Activated CD4-positive, alpha-beta T cell treated with anti-CD3 and anti-CD28 coated beads, Interleukin-2, amount 10 ng/mL, durations not matched to agents 24 days and 14 days (primary cell): ENCODE measurements at regions not wholly inside any gene's neighbourhood (a gene's known extent, or its start where the extent isn't known, plus 50 kb on each side); places are given as distances from the start of the nearest gene placed in this dataset.

Experiments
- DNase-seq: peaks from one replicate; pipeline ENCODE4 v3.0.0; 2022
- H3K27ac Mint-ChIP-seq: one replicate; pipeline ENCODE4 v1.8.0; 2022; ENCODE audit warnings: mild to moderate bottlenecking, mixed read lengths
- H3K27me3 Mint-ChIP-seq: one replicate; pipeline ENCODE4 v1.8.0; 2022; ENCODE audit warnings: mixed read lengths
- H3K36me3 Mint-ChIP-seq: one replicate; pipeline ENCODE4 v1.8.0; 2022; ENCODE audit warnings: low read depth, mild to moderate bottlenecking, mixed read lengths
- H3K4me1 Mint-ChIP-seq: one replicate; pipeline ENCODE4 v1.8.0; 2021; ENCODE audit warnings: mixed read lengths
- H3K4me3 Mint-ChIP-seq: one replicate; pipeline ENCODE4 v1.8.0; 2022; ENCODE audit warnings: mild to moderate bottlenecking, moderate library complexity, mixed read lengths
- H3K9me3 Mint-ChIP-seq: one replicate; pipeline ENCODE4 v1.8.0; 2021; ENCODE audit warnings: mixed read lengths
- intact Hi-C: fragments of 100-400 bp; cut with micrococcal nuclease; formaldehyde crosslinking; loops from one replicate; pipeline ENCODE4 v1.15.1; 2023

DNA sequence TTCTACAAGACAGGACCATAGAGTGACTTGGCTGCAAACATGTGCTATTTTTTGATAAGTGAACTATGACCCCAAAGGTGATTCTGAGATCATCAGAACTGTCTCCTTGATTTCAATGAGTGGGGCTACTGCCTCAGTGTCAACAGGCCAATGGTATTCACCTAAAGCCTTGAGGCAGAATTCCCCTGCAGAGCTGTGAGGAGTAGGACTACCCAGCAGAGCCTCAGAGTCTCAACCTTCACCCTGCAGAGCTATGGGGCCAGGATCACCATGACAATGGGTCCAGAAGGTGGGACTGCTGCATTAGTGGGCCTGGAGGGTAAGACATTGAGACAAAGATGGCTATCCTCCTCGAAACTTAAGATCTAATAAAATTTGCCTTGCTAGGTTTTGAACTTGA lies 1668.2 kb upstream of the SLC39A10 start:
- DNase-seq: no peak
- Mint-ChIP-seq H3K27me3 (no peaks in the 10 kb centered on the region), H3K36me3 (no peaks in the 10 kb centered on the region), H3K27ac (no peak overlapping the region), H3K4me3 (no peak overlapping the region), H3K4me1 (no peaks in the 10 kb centered on the region), H3K9me3 (no peaks in the 10 kb centered on the region)
- intact Hi-C loops: no loop called here

DNA sequence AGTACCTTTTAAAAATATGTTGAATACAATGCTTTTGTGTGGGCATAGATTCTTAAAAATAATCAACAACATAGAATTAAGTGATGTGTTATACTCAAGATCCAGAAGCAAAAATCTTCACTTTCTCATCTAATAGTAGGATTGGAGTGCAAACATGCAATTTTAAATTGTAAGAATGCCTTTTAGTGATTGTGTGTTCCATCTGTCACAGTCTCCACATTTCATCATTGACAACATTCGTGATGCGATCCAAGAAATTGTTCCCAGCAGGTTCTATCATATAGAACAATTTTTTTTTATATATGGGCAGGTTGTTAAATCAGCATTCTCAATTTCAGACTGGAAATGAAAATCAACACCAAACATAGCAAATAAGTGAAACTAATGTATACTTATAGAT lies 1671.8 kb upstream of the SLC39A10 start:
- no peak overlapping the region for H3K27ac Mint-ChIP-seq
- no peaks in the 10 kb centered on the region for H3K36me3 Mint-ChIP-seq
- no peak overlapping the region for H3K4me3 Mint-ChIP-seq
- DNase-seq: no peak
- intact Hi-C loops: no loop called here
- H3K4me1 Mint-ChIP-seq: no peaks in the 10 kb centered on the region
- H3K27me3 Mint-ChIP-seq: no peaks in the 10 kb centered on the region
- no peaks in the 10 kb centered on the region for H3K9me3 Mint-ChIP-seq

DNA sequence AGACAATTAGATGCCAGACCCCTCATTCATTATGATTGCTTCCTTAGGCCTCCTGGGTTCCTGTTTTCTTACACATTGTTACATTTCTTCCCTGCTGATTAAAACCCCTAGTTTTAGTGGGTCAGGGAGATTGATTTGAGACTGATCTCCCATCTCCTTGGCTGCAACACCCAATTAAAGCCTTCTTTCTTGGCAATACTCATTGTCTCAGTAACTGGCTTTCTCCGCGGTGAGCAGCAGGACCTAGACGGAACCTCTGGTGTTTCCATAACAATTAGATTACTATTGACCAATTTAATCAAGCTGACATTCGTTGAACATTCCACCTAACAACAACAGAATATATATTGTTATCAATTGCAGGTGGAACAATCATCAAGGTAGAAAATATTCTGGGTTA lies 1676.4 kb upstream of the SLC39A10 start:
- no peaks in the 10 kb centered on the region for H3K36me3 Mint-ChIP-seq
- intact Hi-C loops: no loop called here
- no peak for DNase-seq
- H3K4me1 Mint-ChIP-seq: no peaks in the 10 kb centered on the region
- no peaks in the 10 kb centered on the region for H3K27me3 Mint-ChIP-seq
- no peak overlapping the region for H3K4me3 Mint-ChIP-seq
- no peak overlapping the region for H3K27ac Mint-ChIP-seq
- no peaks in the 10 kb centered on the region for H3K9me3 Mint-ChIP-seq

DNA sequence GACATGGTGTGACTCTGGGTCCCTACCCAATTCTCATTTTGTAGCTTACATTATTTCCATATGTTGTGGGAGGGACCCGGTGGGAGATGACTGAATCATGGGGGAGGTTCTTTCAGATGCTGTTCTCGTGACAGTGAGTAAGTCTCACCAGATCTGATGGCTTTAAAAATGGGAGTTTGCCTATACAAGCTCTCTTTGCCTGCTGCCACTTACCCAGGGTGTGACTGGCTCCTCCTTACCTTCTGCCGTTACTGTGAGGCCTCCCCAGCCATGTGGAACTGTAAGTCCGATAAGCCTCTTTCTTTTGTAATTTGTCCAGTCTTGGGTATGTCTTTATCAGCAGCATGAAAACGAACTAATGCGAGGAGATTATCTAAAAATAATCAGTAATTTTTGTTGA lies 1683.2 kb upstream of the SLC39A10 start:
- intact Hi-C loops: no loop called here
- Mint-ChIP-seq H3K27me3 (no peaks in the 10 kb centered on the region), H3K9me3 (no peaks in the 10 kb centered on the region), H3K27ac (no peak overlapping the region), H3K4me3 (no peak overlapping the region), H3K36me3 (no peaks in the 10 kb centered on the region), H3K4me1 (no peaks in the 10 kb centered on the region)
- DNase-seq: no peak

DNA sequence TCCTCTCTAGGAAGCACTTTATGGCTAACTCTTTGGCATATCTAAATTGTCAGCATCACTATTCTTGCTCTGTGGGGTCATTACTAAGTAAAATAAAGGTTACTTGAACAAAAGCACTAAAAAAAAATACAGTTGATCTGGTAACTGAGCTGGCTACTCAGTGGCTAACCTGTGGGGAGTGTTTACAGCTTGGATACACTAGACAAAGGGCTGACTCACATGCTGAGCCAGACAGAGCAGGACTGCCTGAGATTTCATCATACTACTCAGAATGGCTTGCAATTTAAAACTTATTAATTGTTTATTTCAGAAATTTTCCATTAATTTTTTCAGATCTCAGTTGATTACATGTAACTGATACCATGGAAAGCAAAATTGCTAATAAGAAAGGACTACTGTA lies 1690.4 kb upstream of the SLC39A10 start:
- Mint-ChIP-seq H3K4me1 (no peaks in the 10 kb centered on the region), H3K4me3 (no peak overlapping the region), H3K27me3 (no peaks in the 10 kb centered on the region), H3K27ac (no peak overlapping the region), H3K36me3 (no peaks in the 10 kb centered on the region), H3K9me3 (no peaks in the 10 kb centered on the region)
- DNase-seq: no peak
- intact Hi-C loops: no loop called here

DNA sequence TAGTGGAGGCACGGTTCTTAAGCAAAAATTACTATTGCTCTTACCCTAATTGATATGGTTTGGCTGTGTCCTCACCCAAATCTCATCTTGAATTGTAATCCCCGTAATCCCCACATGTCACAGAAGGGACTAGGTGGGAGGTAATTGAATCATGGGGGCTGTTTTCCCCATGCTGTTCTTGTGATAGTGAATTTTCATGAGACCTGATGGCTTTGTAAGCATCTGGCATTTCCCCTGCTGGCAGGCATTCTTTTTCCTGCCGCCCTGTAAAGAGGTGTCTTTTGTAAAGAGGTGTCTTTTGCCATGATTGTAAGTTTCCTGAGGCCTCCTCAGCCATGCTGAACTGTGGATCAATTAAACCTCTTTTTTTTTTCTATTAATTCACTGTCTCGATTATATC lies 1691.8 kb upstream of the SLC39A10 start:
- no peaks in the 10 kb centered on the region for H3K27me3 Mint-ChIP-seq
- no peak overlapping the region for H3K4me3 Mint-ChIP-seq
- intact Hi-C loops: no loop called here
- H3K9me3 Mint-ChIP-seq: no peaks in the 10 kb centered on the region
- DNase-seq: no peak
- H3K36me3 Mint-ChIP-seq: no peaks in the 10 kb centered on the region
- no peaks in the 10 kb centered on the region for H3K4me1 Mint-ChIP-seq
- no peak overlapping the region for H3K27ac Mint-ChIP-seq

DNA sequence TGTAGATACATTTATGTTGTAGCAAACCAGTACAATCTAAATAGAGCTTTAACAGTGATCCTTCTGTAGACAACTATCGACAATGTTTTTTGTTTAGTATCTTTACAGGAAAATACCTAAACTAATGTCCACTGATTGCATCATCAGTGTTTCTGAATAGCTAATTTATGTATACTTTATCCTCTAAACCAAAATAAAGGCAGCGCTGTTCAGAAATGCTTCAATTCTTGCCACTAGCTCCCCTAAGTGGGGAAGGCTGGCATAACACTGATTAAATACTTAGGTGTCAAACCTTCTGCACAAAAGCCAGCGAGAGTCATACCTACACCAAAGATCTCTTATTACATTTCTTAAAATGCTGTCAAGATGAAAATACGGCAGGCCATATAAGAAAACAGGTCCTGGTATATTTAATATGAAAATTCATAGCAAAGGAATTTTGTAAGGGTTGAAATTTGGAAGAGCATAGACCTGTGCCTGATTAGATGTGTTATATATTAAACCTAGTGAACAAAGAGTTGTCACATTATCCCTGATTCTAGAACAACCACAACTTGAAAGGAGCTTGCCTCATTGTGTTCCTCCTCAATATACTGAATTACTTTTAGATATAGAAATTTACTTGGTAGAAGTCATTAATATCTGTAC lies 1693.4 kb upstream of the SLC39A10 start:
- H3K9me3 Mint-ChIP-seq: no peaks in the 10 kb centered on the region
- no peak for DNase-seq
- no peak overlapping the region for H3K27ac Mint-ChIP-seq
- intact Hi-C loops: no loop called here
- H3K4me3 Mint-ChIP-seq: no peak overlapping the region
- no peaks in the 10 kb centered on the region for H3K4me1 Mint-ChIP-seq
- H3K36me3 Mint-ChIP-seq: no peaks in the 10 kb centered on the region
- H3K27me3 Mint-ChIP-seq: no peaks in the 10 kb centered on the region

DNA sequence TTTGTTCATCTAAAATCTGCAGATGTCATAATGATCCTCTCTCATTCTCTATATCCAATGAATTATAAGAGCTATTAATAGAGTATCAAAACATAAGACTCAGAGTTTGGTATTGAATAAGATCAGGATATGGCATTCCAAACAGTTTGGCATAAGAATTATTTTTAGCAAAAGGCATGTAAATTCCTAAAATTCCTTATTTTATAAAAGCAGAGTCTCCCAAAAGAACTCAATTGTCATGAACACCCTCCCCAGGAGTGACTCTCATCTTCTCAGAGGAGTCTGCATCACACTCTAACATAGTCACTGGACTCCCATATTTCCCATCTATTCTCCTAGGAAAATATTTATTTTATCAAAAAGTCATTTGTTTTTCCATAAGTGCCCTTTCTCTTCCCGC lies 1710.2 kb upstream of the SLC39A10 start:
- H3K4me1 Mint-ChIP-seq: no peaks in the 10 kb centered on the region
- H3K4me3 Mint-ChIP-seq: no peak overlapping the region
- H3K36me3 Mint-ChIP-seq: no peaks in the 10 kb centered on the region
- H3K27ac Mint-ChIP-seq: no peak overlapping the region
- DNase-seq: no peak
- no peaks in the 10 kb centered on the region for H3K9me3 Mint-ChIP-seq
- H3K27me3 Mint-ChIP-seq: no peaks in the 10 kb centered on the region
- intact Hi-C loops: no loop called here

DNA sequence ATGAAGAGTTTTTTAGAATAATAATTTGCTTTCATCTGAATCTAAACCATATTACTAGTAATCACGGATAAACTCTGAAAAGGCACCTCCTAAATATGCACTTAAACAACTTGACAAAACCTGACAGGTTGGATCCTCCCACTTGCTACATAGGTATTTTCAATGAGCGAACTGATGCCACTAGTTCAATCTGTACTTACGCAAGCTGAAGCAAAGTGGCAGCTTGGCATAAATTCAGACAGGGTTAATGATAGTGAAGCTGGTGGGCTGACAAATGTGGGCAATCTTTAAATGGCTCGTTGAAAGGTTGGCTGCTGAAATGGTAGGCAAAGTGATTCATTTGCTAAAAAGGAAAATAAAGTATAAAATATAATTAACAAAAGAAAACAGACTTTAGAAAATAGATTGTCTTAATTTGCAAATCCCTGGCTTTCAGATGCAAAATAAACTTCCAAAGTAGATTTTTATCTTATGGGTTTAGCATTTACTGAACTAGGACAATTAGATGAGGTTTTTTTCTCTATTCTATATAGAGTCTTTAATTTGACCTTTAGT lies 1713.5 kb upstream of the SLC39A10 start:
- no peaks in the 10 kb centered on the region for H3K4me1 Mint-ChIP-seq
- no peak overlapping the region for H3K27ac Mint-ChIP-seq
- no peak for DNase-seq
- H3K36me3 Mint-ChIP-seq: no peaks in the 10 kb centered on the region
- intact Hi-C loops: no loop called here
- no peak overlapping the region for H3K4me3 Mint-ChIP-seq
- H3K9me3 Mint-ChIP-seq: no peaks in the 10 kb centered on the region
- no peaks in the 10 kb centered on the region for H3K27me3 Mint-ChIP-seq

DNA sequence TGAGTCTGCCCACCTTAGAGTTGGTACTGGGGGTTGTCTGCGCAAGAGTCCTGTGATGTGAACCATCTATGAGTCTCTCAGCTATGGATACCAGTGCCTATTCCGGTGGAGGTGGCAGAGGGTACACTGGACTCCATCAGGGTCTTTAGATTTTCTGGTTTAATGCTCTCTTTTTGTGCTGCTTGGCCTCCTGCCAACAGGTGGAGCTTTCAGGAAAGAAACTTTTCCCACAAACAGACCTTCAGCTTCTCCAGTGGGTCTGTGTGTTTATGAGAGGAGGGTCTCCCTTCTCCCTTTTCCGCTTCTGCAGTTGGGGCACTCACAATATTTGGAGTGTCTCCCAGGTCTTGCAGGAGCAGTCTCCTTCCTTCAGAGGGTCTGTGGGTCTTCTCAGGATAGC lies 1721.9 kb upstream of the SLC39A10 start:
- DNase-seq: no peak
- intact Hi-C loops: no loop called here
- Mint-ChIP-seq H3K27ac (no peak overlapping the region), H3K4me1 (no peaks in the 10 kb centered on the region), H3K27me3 (no peaks in the 10 kb centered on the region), H3K4me3 (no peak overlapping the region), H3K36me3 (no peaks in the 10 kb centered on the region), H3K9me3 (no peaks in the 10 kb centered on the region)

DNA sequence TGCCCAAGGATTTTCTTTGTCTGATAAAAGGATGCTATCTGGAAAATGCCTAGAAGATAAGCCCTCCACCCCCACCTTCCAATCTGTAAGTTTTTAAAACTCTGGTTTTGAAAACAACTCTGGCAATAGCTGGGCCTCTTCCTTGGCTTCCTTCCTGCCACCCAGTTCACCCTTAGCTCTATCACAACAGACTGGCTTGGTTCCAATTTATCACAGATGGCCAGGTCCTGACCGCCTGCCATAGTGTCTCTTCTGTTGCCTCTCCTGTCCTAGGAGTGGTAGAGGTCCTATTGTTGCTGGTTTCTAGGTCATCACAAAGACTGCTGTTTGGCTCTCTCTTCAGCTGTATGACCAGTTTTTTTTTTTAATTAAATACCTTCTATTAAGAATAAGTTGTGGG lies 1727.9 kb upstream of the SLC39A10 start:
- no peak for DNase-seq
- Mint-ChIP-seq H3K27me3 (no peaks in the 10 kb centered on the region), H3K9me3 (no peaks in the 10 kb centered on the region), H3K4me1 (no peaks in the 10 kb centered on the region), H3K4me3 (no peak overlapping the region), H3K36me3 (no peaks in the 10 kb centered on the region), H3K27ac (no peak overlapping the region)
- intact Hi-C loops: no loop called here

DNA sequence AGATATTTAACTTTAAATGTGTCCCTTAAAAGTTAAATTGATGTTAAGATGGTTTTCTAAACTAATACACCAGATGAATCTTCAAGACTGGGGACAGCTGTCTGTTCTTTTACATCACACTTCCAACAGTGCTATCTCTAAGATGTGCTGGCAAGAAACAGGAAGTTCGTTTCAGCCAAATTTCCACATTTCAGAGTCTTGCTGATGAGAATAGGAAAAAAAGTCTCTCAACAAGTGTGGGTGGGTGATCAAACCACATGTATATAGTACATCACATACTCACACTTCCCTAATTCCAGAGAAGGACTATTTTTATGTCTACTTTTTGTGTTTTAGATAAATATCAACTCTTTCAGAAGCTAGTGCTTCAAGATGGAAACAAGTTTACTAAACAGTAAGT lies 1712.8 kb upstream of the TMEFF2 start:
- no peaks in the 10 kb centered on the region for H3K36me3 Mint-ChIP-seq
- no peak overlapping the region for H3K4me3 Mint-ChIP-seq
- H3K27ac Mint-ChIP-seq: no peak overlapping the region
- no peaks in the 10 kb centered on the region for H3K27me3 Mint-ChIP-seq
- intact Hi-C loops: no loop called here
- no peaks in the 10 kb centered on the region for H3K4me1 Mint-ChIP-seq
- no peaks in the 10 kb centered on the region for H3K9me3 Mint-ChIP-seq
- DNase-seq: no peak

DNA sequence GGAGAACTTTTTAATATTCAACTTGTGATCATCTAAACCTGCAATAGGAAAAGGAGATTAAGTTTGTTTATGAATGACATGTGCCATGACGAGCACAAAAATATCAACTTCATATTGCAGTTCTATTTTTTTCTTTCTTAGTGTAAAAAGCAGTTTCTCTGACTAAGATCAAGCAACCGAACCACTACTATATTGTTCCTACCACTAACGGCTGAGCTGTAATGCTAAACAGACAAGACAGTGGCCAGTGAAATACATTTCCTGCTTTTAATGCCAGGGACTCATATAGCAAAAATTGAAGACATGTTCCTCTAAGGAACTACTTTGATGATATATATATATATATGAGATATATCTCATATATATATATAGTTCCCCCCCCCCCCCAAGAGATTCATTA lies 1705.6 kb upstream of the TMEFF2 start:
- no peak overlapping the region for H3K27ac Mint-ChIP-seq
- H3K4me1 Mint-ChIP-seq: no peaks in the 10 kb centered on the region
- H3K9me3 Mint-ChIP-seq: no peaks in the 10 kb centered on the region
- intact Hi-C loops: no loop called here
- no peak for DNase-seq
- no peak overlapping the region for H3K4me3 Mint-ChIP-seq
- H3K27me3 Mint-ChIP-seq: no peaks in the 10 kb centered on the region
- no peaks in the 10 kb centered on the region for H3K36me3 Mint-ChIP-seq

DNA sequence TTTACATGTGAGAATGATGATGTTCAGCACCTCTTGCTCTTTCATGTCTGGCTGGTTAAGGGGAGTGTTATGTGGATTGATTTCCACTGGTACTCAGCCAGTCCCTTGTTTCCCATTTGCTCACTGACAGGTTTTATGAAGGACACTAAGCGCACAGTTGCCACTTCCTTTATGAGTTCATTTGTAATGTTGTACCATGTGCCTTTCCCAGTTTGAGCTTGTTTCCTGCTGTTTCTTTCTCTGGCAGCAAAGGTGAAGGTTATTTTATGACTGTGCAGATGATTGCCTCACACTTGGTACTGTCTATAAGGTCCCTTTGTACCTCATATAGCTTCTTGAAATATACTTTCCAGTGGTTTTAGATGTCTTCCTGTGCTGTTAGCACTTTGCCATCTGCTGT lies 1700.5 kb upstream of the TMEFF2 start:
- Mint-ChIP-seq H3K27ac (no peak overlapping the region), H3K27me3 (no peaks in the 10 kb centered on the region), H3K36me3 (no peaks in the 10 kb centered on the region), H3K4me3 (no peak overlapping the region), H3K9me3 (no peaks in the 10 kb centered on the region), H3K4me1 (no peaks in the 10 kb centered on the region)
- intact Hi-C loops: no loop called here
- DNase-seq: no peak

DNA sequence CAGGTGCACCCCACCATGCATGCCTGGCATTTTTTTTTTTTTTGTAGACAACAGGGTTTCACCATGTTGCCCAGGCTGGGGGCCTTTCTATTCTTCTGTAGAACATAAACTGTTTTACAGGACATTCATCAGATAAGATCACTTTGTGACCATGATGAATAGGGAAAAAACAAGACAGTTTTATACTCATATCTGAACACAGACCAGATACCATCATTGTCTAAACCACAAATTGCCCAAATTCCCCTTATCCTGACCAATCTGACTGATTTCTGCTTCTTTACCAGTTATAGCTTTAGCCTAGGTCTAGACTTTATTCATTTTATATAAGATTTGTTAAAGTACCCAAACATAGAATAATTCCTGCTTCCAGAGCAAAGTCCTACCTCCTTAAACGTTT lies 1699.3 kb upstream of the TMEFF2 start:
- DNase-seq: no peak
- Mint-ChIP-seq H3K4me3 (no peak overlapping the region), H3K27me3 (no peaks in the 10 kb centered on the region)

More for the DNA sequence above, 1699.3 kb upstream of the TMEFF2 start:
- no peaks in the 10 kb centered on the region for H3K36me3 Mint-ChIP-seq
- H3K4me1 Mint-ChIP-seq: no peaks in the 10 kb centered on the region
- no peaks in the 10 kb centered on the region for H3K9me3 Mint-ChIP-seq
- no peak overlapping the region for H3K27ac Mint-ChIP-seq
- intact Hi-C loops: no loop called here
